NOMO-1 (cell line): ENCODE measurements at regions not wholly inside any gene's neighbourhood (a gene's known extent, or its start where the extent isn't known, plus 50 kb on each side); places are given as distances from the start of the nearest gene placed in this dataset.
A peak's percentile ranks its signal among the peaks of the same experiment; 100 is the strongest.

ENCODE experiments used
- DNase-seq, 2 experiments: peaks; one replicate each; lab custom pipeline; 2025; ENCODE audit not compliant: unreplicated experiment in 2 of 2; lab: John Stamatoyannopoulos, UW

- DNase-seq, result no peak
Measured at GRCh38 chr4:184879271-184879670, 53.5 kb upstream of the ACSL1 start.

GRCh38 chr4:184882276-184882675 is 56.5 kb upstream of the ACSL1 start:
- DNase-seq, result no peak

GRCh38 chr4:184883024-184883423 is 57.3 kb upstream of the ACSL1 start:
- DNase-seq, result no peak

GRCh38 chr4:184884883-184885282 is 59.1 kb upstream of the ACSL1 start:
- DNase-seq, result no peak

GRCh38 chr4:184885602-184886001 is 59.8 kb upstream of the ACSL1 start:
- no peak for DNase-seq

- DNase-seq, result no peak
Measured at GRCh38 chr4:184887333-184887732, 61.6 kb upstream of the ACSL1 start.

- DNase-seq, result no peak
Measured at GRCh38 chr4:184887947-184888346, 62.2 kb upstream of the ACSL1 start.

- peak; percentile 59 to 76 for DNase-seq
Measured at GRCh38 chr4:184889666-184890335, 64.0 kb upstream of the ACSL1 start.

- DNase-seq, result no peak
Measured at GRCh38 chr4:184890499-184890898, 64.7 kb upstream of the ACSL1 start.

- no peak for DNase-seq
Measured at GRCh38 chr4:184891816-184892397, 66.1 kb upstream of the ACSL1 start.

- no peak for DNase-seq
Measured at GRCh38 chr4:184892999-184893398, 67.2 kb upstream of the ACSL1 start.

GRCh38 chr4:184893801-184894571 is 68.2 kb upstream of the ACSL1 start:
- no peak for DNase-seq

GRCh38 chr4:184895012-184895695 is 69.4 kb upstream of the ACSL1 start:
- DNase-seq, result peak; percentile 21 to 40

GRCh38 chr4:184896868-184897715 is 71.3 kb upstream of the ACSL1 start:
- peak; percentile 67 to 87 for DNase-seq

GRCh38 chr4:184897895-184898294 is 72.1 kb upstream of the ACSL1 start:
- no peak for DNase-seq

- DNase-seq, result no peak
Measured at GRCh38 chr4:184898793-184899192, 73.0 kb upstream of the ACSL1 start.

GRCh38 chr4:184899261-184900134 is 73.7 kb upstream of the ACSL1 start:
- DNase-seq, result no peak

GRCh38 chr4:184900184-184900583 is 74.4 kb upstream of the ACSL1 start:
- no peak for DNase-seq

- DNase-seq, result no peak
Measured at GRCh38 chr4:184902550-184902949, 76.8 kb upstream of the ACSL1 start.
